GM23338 (cell line): ENCODE measurements at regions not wholly inside any gene's neighbourhood (a gene's known extent, or its start where the extent isn't known, plus 50 kb on each side); places are given as distances from the start of the nearest gene placed in this dataset.

Experiments
- ATAC-seq: fragments of 200-7000 bp; cut with Tn5 transposase; 3 replicates; pipeline ENCODE4 v1.9.1; 2020
- DNase-seq: peaks from one replicate; pipeline ENCODE4 v3.0.0-alpha.2; 2015; ENCODE audit warnings: low spot score
- H2AFZ ChIP-seq: fragments of 200-600 bp; sonication (generic); 2 replicates; pipeline ENCODE4 v1.8.0; 2016; ENCODE audit warnings: antibody characterized with exemption, mild to moderate bottlenecking, moderate library complexity
- H3F3A ChIP-seq: fragments of 200-600 bp; sonication (generic); replicated peaks from 2 replicates; pipeline ENCODE4 v1.8.0; 2017; ENCODE audit warnings: antibody characterized with exemption, mixed run types, low read depth
- H3K27ac ChIP-seq: fragments of 200-600 bp; sonication (generic); 2 replicates; pipeline ENCODE4 v1.6.1; 2016; ENCODE audit warnings: low read depth
- H3K27me3 ChIP-seq: fragments of 200-600 bp; sonication (generic); 2 replicates; pipeline ENCODE4 v1.8.0; 2016; ENCODE audit warnings: mild to moderate bottlenecking, mixed run types, moderate library complexity; ENCODE audit not compliant: insufficient read depth
- H3K36me3 ChIP-seq: fragments of 200-600 bp; sonication (generic); 2 replicates; pipeline ENCODE4 v1.8.0; 2016; ENCODE audit warnings: mild to moderate bottlenecking; ENCODE audit not compliant: insufficient read depth
- H3K4me1 ChIP-seq: fragments of 200-600 bp; sonication (generic); 2 replicates; pipeline ENCODE4 v1.8.0; 2016; ENCODE audit warnings: mild to moderate bottlenecking, moderate library complexity; ENCODE audit not compliant: insufficient read depth
- H3K4me2 ChIP-seq: fragments of 200-600 bp; sonication (generic); 2 replicates; pipeline ENCODE4 v1.7.1; 2017; ENCODE audit warnings: mixed run types
- H3K4me3 ChIP-seq: fragments of 200-600 bp; sonication (generic); 2 replicates; pipeline ENCODE4 v1.6.1; 2016; ENCODE audit warnings: mixed run types
- H3K79me2 ChIP-seq: fragments of 200-600 bp; sonication (generic); replicated peaks from 2 replicates; pipeline ENCODE4 v1.8.0; 2017; ENCODE audit warnings: mild to moderate bottlenecking; ENCODE audit not compliant: insufficient read depth
- H3K9me2 ChIP-seq: fragments of 200-600 bp; sonication (generic); 2 replicates; pipeline ENCODE4 v1.8.0; 2017; ENCODE audit not compliant: insufficient read depth
- H4K20me1 ChIP-seq: fragments of 200-600 bp; sonication (generic); replicated peaks from 2 replicates; pipeline ENCODE4 v1.8.0; 2017; ENCODE audit warnings: mild to moderate bottlenecking; ENCODE audit not compliant: insufficient read depth
- H3K27ac Mint-ChIP-seq: 2 replicates; pipeline ENCODE4 v1.8.0; 2020; ENCODE audit warnings: inconsistent platforms, mild to moderate bottlenecking, moderate library complexity, mixed read lengths
- H3K27me3 Mint-ChIP-seq: 3 replicates; pipeline ENCODE4 v1.8.0; 2022; ENCODE audit warnings: low read depth, mild to moderate bottlenecking, moderate library complexity, mixed read lengths, inconsistent platforms; ENCODE audit not compliant: insufficient read depth, poor library complexity
- H3K36me3 Mint-ChIP-seq: 3 replicates; pipeline ENCODE4 v1.8.0; 2021; ENCODE audit warnings: low read depth, mild to moderate bottlenecking, inconsistent platforms, moderate library complexity, mixed read lengths
- H3K4me1 Mint-ChIP-seq: 3 replicates; pipeline ENCODE4 v1.8.0; 2020; ENCODE audit warnings: mild to moderate bottlenecking, inconsistent platforms, mixed read lengths
- H3K4me3 Mint-ChIP-seq: 3 replicates; pipeline ENCODE4 v1.8.0; 2021; ENCODE audit warnings: moderate library complexity, mild to moderate bottlenecking, inconsistent platforms, mixed read lengths
- H3K9me3 Mint-ChIP-seq: 3 replicates; pipeline ENCODE4 v1.8.0; 2020; ENCODE audit warnings: moderate library complexity, mild to moderate bottlenecking, inconsistent platforms, mixed read lengths
- CREB1 ChIP-seq: fragments of 250-450 bp; sonication (Bioruptor Pico); IDR thresholded peaks from 2 replicates; pipeline ENCODE4 v1.5.0; 2020; ENCODE audit warnings: low read depth, mild to moderate bottlenecking, moderate library complexity
- EZH2 ChIP-seq: fragments of 200-600 bp; sonication (generic); IDR thresholded peaks from one replicate; pipeline ENCODE4 v1.8.0; 2017; ENCODE audit warnings: antibody characterized with exemption, mild to moderate bottlenecking, low read depth; ENCODE audit not compliant: unreplicated experiment
- EZH2phosphoT487 ChIP-seq: fragments of 200-600 bp; sonication (generic); IDR thresholded peaks from one replicate; pipeline ENCODE4 v1.8.1; 2018; ENCODE audit warnings: antibody characterized with exemption; ENCODE audit not compliant: unreplicated experiment
- JUNB ChIP-seq: IDR thresholded peaks from one replicate; pipeline ENCODE4 v1.6.1; 2016; ENCODE audit warnings: antibody characterized with exemption; ENCODE audit not compliant: unreplicated experiment
- NANOG ChIP-seq: IDR thresholded peaks from 2 replicates; pipeline ENCODE4 v1.6.1; 2016; ENCODE audit warnings: antibody characterized with exemption, borderline replicate concordance
- POLR2AphosphoS5 ChIP-seq: IDR thresholded peaks from 2 replicates; pipeline ENCODE4 v1.6.1; 2016; ENCODE audit warnings: antibody characterized with exemption, low read depth
- STAT1 ChIP-seq: IDR thresholded peaks from one replicate; pipeline ENCODE4 v1.6.1; 2016; ENCODE audit warnings: antibody characterized with exemption; ENCODE audit not compliant: unreplicated experiment
- ZNF114 ChIP-seq: fragments of 250-450 bp; sonication (Bioruptor Pico); IDR thresholded peaks from 2 replicates; pipeline ENCODE4 v1.5.0; 2020; ENCODE audit warnings: mild to moderate bottlenecking, moderate library complexity
- ZNF331 ChIP-seq: fragments of 250-450 bp; sonication (Bioruptor Pico); IDR thresholded peaks from 2 replicates; pipeline ENCODE4 v1.5.0; 2020; ENCODE audit warnings: low read depth, mild to moderate bottlenecking, moderate library complexity
- TF ChIP-seq, protein P1 (sequence below): IDR thresholded peaks from 2 replicates; pipeline ENCODE4 v1.6.1; 2016; ENCODE audit warnings: antibody characterized with exemption
- TF ChIP-seq, protein P2 (sequence below): fragments of 250-450 bp; sonication (Bioruptor Pico); IDR thresholded peaks from 2 replicates; pipeline ENCODE4 v1.5.0; 2020; ENCODE audit warnings: mild to moderate bottlenecking, moderate library complexity
- TF ChIP-seq, protein P3 (sequence below), 2 experiments: fragments of 200-600 bp in 1 of 2; sonication (generic) in 1 of 2; conservative IDR thresholded peaks; 2 replicates each; pipeline versions ENCODE4 v1.5.1 to v1.6.1; 2016 to 2017; ENCODE audit warnings: antibody characterized with exemption in 2 of 2, low read depth in 2 of 2, mild to moderate bottlenecking in 2 of 2, moderate library complexity in 1 of 2
- TF ChIP-seq, protein P4 (sequence below): IDR thresholded peaks from one replicate; pipeline ENCODE4 v1.6.1; 2018; ENCODE audit warnings: antibody characterized with exemption; ENCODE audit not compliant: unreplicated experiment

DNA sequence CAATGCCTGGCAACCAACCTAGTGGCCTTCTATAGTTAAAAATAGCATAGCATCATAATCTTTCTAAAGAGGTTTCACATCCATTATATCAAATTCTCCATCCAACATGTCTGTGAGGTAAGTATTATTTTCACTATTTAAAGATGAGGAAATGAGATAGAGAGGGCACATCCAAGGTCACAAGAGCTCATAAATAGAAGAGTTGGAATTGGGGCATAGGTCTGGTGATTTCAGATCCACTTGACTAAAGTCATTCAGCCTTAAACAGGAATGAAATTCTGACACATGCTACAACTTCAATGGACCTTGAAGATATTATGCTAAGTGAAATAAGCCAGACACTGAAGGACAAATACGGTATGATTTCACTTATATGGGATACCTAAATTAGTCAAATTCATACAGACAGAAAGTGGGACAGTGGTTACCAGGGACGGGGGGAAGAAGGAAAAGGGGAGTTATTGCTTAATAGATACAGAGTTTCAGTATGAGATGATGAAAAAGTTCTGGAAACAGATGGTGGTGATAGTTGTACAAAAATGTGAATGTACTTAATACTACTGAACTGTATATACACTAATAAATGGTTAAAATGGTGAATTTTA lies 259.6 kb upstream of the NR4A3 start:
- Histone ChIP-seq H3K9me2 (peaks cover 21% of the 10 kb centered on the region), H3F3A (no peaks in the 10 kb centered on the region), H3K79me2 (no peaks in the 10 kb centered on the region), H3K4me3 (no peak overlapping the region), H3K4me2 (no peak overlapping the region), H3K4me1 (no peaks in the 10 kb centered on the region), H3K27ac (no peak overlapping the region), H3K36me3 (no peaks in the 10 kb centered on the region; the same call in 1 of the 2 replicates), H3K27me3 (no peaks in the 10 kb centered on the region), H4K20me1 (no peaks in the 10 kb centered on the region), H2AFZ (no peak overlapping the region)
- no peaks in the 10 kb centered on the region for H3K9me3 Mint-ChIP-seq
- TF ChIP-seq NANOG (no peak), JUNB (no peak), ZNF114 (no peak), POLR2AphosphoS5 (no peak), EZH2phosphoT487 (no peak), EZH2 (no peak), CREB1 (CRISPR knock-in tag) (no peak), ZNF331 (no peak), STAT1 (no peak)
- TF ChIP-seq, protein P1, sequence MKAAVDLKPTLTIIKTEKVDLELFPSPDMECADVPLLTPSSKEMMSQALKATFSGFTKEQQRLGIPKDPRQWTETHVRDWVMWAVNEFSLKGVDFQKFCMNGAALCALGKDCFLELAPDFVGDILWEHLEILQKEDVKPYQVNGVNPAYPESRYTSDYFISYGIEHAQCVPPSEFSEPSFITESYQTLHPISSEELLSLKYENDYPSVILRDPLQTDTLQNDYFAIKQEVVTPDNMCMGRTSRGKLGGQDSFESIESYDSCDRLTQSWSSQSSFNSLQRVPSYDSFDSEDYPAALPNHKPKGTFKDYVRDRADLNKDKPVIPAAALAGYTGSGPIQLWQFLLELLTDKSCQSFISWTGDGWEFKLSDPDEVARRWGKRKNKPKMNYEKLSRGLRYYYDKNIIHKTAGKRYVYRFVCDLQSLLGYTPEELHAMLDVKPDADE: no peak
- TF ChIP-seq, protein P2, sequence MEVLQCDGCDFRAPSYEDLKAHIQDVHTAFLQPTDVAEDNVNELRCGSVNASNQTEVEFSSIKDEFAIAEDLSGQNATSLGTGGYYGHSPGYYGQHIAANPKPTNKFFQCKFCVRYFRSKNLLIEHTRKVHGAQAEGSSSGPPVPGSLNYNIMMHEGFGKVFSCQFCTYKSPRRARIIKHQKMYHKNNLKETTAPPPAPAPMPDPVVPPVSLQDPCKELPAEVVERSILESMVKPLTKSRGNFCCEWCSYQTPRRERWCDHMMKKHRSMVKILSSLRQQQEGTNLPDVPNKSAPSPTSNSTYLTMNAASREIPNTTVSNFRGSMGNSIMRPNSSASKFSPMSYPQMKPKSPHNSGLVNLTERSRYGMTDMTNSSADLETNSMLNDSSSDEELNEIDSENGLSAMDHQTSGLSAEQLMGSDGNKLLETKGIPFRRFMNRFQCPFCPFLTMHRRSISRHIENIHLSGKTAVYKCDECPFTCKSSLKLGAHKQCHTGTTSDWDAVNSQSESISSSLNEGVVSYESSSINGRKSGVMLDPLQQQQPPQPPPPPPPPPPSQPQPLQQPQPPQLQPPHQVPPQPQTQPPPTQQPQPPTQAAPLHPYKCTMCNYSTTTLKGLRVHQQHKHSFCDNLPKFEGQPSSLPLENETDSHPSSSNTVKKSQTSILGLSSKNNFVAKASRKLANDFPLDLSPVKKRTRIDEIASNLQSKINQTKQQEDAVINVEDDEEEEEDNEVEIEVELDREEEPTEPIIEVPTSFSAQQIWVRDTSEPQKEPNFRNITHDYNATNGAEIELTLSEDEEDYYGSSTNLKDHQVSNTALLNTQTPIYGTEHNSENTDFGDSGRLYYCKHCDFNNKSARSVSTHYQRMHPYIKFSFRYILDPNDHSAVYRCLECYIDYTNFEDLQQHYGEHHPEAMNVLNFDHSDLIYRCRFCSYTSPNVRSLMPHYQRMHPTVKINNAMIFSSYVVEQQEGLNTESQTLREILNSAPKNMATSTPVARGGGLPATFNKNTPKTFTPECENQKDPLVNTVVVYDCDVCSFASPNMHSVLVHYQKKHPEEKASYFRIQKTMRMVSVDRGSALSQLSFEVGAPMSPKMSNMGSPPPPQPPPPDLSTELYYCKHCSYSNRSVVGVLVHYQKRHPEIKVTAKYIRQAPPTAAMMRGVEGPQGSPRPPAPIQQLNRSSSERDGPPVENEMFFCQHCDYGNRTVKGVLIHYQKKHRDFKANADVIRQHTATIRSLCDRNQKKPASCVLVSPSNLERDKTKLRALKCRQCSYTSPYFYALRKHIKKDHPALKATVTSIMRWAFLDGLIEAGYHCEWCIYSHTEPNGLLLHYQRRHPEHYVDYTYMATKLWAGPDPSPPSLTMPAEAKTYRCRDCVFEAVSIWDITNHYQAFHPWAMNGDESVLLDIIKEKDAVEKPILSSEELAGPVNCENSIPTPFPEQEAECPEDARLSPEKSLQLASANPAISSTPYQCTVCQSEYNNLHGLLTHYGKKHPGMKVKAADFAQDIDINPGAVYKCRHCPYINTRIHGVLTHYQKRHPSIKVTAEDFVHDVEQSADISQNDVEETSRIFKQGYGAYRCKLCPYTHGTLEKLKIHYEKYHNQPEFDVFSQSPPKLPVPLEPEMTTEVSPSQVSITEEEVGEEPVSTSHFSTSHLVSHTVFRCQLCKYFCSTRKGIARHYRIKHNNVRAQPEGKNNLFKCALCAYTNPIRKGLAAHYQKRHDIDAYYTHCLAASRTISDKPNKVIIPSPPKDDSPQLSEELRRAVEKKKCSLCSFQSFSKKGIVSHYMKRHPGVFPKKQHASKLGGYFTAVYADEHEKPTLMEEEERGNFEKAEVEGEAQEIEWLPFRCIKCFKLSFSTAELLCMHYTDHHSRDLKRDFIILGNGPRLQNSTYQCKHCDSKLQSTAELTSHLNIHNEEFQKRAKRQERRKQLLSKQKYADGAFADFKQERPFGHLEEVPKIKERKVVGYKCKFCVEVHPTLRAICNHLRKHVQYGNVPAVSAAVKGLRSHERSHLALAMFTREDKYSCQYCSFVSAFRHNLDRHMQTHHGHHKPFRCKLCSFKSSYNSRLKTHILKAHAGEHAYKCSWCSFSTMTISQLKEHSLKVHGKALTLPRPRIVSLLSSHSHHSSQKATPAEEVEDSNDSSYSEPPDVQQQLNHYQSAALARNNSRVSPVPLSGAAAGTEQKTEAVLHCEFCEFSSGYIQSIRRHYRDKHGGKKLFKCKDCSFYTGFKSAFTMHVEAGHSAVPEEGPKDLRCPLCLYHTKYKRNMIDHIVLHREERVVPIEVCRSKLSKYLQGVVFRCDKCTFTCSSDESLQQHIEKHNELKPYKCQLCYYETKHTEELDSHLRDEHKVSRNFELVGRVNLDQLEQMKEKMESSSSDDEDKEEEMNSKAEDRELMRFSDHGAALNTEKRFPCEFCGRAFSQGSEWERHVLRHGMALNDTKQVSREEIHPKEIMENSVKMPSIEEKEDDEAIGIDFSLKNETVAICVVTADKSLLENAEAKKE (CRISPR knock-in tag): no peak
- TF ChIP-seq, protein P3, sequence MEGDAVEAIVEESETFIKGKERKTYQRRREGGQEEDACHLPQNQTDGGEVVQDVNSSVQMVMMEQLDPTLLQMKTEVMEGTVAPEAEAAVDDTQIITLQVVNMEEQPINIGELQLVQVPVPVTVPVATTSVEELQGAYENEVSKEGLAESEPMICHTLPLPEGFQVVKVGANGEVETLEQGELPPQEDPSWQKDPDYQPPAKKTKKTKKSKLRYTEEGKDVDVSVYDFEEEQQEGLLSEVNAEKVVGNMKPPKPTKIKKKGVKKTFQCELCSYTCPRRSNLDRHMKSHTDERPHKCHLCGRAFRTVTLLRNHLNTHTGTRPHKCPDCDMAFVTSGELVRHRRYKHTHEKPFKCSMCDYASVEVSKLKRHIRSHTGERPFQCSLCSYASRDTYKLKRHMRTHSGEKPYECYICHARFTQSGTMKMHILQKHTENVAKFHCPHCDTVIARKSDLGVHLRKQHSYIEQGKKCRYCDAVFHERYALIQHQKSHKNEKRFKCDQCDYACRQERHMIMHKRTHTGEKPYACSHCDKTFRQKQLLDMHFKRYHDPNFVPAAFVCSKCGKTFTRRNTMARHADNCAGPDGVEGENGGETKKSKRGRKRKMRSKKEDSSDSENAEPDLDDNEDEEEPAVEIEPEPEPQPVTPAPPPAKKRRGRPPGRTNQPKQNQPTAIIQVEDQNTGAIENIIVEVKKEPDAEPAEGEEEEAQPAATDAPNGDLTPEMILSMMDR (conservative IDR thresholded peaks at IDR 0.05; ENCODE audit: low read depth in 2 of 2): no peak
- TF ChIP-seq, protein P4, sequence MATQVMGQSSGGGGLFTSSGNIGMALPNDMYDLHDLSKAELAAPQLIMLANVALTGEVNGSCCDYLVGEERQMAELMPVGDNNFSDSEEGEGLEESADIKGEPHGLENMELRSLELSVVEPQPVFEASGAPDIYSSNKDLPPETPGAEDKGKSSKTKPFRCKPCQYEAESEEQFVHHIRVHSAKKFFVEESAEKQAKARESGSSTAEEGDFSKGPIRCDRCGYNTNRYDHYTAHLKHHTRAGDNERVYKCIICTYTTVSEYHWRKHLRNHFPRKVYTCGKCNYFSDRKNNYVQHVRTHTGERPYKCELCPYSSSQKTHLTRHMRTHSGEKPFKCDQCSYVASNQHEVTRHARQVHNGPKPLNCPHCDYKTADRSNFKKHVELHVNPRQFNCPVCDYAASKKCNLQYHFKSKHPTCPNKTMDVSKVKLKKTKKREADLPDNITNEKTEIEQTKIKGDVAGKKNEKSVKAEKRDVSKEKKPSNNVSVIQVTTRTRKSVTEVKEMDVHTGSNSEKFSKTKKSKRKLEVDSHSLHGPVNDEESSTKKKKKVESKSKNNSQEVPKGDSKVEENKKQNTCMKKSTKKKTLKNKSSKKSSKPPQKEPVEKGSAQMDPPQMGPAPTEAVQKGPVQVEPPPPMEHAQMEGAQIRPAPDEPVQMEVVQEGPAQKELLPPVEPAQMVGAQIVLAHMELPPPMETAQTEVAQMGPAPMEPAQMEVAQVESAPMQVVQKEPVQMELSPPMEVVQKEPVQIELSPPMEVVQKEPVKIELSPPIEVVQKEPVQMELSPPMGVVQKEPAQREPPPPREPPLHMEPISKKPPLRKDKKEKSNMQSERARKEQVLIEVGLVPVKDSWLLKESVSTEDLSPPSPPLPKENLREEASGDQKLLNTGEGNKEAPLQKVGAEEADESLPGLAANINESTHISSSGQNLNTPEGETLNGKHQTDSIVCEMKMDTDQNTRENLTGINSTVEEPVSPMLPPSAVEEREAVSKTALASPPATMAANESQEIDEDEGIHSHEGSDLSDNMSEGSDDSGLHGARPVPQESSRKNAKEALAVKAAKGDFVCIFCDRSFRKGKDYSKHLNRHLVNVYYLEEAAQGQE: no peak
- DNase-seq (no peak), ATAC-seq (no peak)
- H3K4me3 Mint-ChIP-seq: no peak overlapping the region
- H3K4me1 Mint-ChIP-seq: no peaks in the 10 kb centered on the region
- no peaks in the 10 kb centered on the region for H3K36me3 Mint-ChIP-seq
- H3K27ac Mint-ChIP-seq: no peak overlapping the region
- no peaks in the 10 kb centered on the region for H3K27me3 Mint-ChIP-seq
